H1 (cell line): ENCODE measurements at regions not wholly inside any gene's neighbourhood (a gene's known extent, or its start where the extent isn't known, plus 50 kb on each side); places are given as distances from the start of the nearest gene placed in this dataset.

Source experiments
- CTCF ChIA-PET: fragments of 300-600 bp; sonication (Branson Sonifier 250); formaldehyde crosslinking; loops from one replicate; lab custom pipeline; 2021; ENCODE audit not compliant: partially characterized antibody; lab: Charles Lee
- POLR2A ChIA-PET: fragments of 300-600 bp; sonication (Branson Sonifier 250); formaldehyde crosslinking; loops from one replicate; lab custom pipeline; 2021; ENCODE audit warnings: inconsistent platforms; ENCODE audit not compliant: partially characterized antibody; lab: Charles Lee
- DNase-seq, 2 experiments: peaks; one replicate each; pipeline versions ENCODE4 v3.0.0 to v3.0.0-alpha.2; 2010 to 2022; ENCODE audit warnings: low spot score in 2 of 2, low read depth in 1 of 2, mixed read lengths in 1 of 2
- FAIRE-seq: peaks from 2 replicates; lab custom pipeline; 2011; peaks lifted over from hg19 to GRCh38; lab: Jason Lieb, UNC
- H2AFZ ChIP-seq: 2 replicates; pipeline ENCODE4 v1.8.1; 2012; ENCODE audit warnings: low read length, inconsistent platforms
- H2AK5ac ChIP-seq: 2 replicates; pipeline ENCODE4 v1.6.1; 2013; ENCODE audit warnings: low read depth, low read length
- H2BK120ac ChIP-seq: replicated peaks from 2 replicates; pipeline ENCODE3; 2013; ENCODE audit warnings: low read depth, low read length, inconsistent platforms
- H2BK12ac ChIP-seq: 2 replicates; pipeline ENCODE4 v1.6.1; 2013; ENCODE audit warnings: low read depth, low read length
- H2BK15ac ChIP-seq: 2 replicates; pipeline ENCODE4 v1.6.1; 2013; ENCODE audit warnings: low read length
- H2BK20ac ChIP-seq: 2 replicates; pipeline ENCODE4 v1.6.1; 2013; ENCODE audit warnings: low read length
- H2BK5ac ChIP-seq: 2 replicates; pipeline ENCODE4 v1.6.1; 2013; ENCODE audit warnings: low read depth, low read length
- H3K14ac ChIP-seq: 2 replicates; pipeline ENCODE4 v1.6.1; 2013; ENCODE audit warnings: inconsistent platforms; ENCODE audit not compliant: insufficient read length
- H3K18ac ChIP-seq: 2 replicates; pipeline ENCODE4 v1.6.1; 2013; ENCODE audit warnings: low read length; ENCODE audit errors: extremely low read depth
- H3K23ac ChIP-seq: 2 replicates; pipeline ENCODE4 v1.6.1; 2013; ENCODE audit warnings: inconsistent platforms; ENCODE audit not compliant: insufficient read length
- H3K23me2 ChIP-seq: 2 replicates; pipeline ENCODE4 v1.6.1; 2013; ENCODE audit warnings: low read depth, low read length
- H3K27ac ChIP-seq: 2 replicates; pipeline ENCODE4 v1.6.1; 2011; ENCODE audit warnings: low read depth, low read length, inconsistent platforms
- H3K27me3 ChIP-seq, 4 experiments: replicated peaks in 1 of 4; 1 replicate in 1 of 4; 2 replicates in 3 of 4; pipeline versions ENCODE4 v1.6.1 to v1.8.1; 2011 to 2013; ENCODE audit warnings: low read length in 3 of 4, mild to moderate bottlenecking in 3 of 4, inconsistent platforms in 2 of 4, mixed read lengths in 2 of 4, moderate library complexity in 1 of 4; ENCODE audit not compliant: control insufficient read depth in 3 of 4, insufficient read depth in 3 of 4; ENCODE audit errors: extremely low read depth in 1 of 4
- H3K36me3 ChIP-seq, 4 experiments: 2 replicates each; pipeline versions ENCODE4 v1.6.1 to v1.8.1; 2011 to 2013; ENCODE audit warnings: mild to moderate bottlenecking in 4 of 4, low read length in 3 of 4, moderate library complexity in 2 of 4, control low read depth in 1 of 4, inconsistent platforms in 1 of 4; ENCODE audit not compliant: insufficient read depth in 4 of 4, control insufficient read depth in 2 of 4
- H3K4ac ChIP-seq: replicated peaks from 2 replicates; pipeline ENCODE3; 2013; ENCODE audit warnings: low read length, low read depth, mixed read lengths, inconsistent platforms; ENCODE audit not compliant: insufficient read length
- H3K4me1 ChIP-seq, 4 experiments: replicated peaks in 1 of 4; 1 replicate in 1 of 4; 2 replicates in 3 of 4; pipeline versions ENCODE4 v1.6.1 to v1.8.1; 2011 to 2013; ENCODE audit warnings: low read length in 3 of 4, inconsistent platforms in 2 of 4, mixed read lengths in 1 of 4; ENCODE audit not compliant: insufficient read depth in 4 of 4, control insufficient read depth in 3 of 4
- H3K4me2 ChIP-seq, 2 experiments: 2 replicates each; pipeline versions ENCODE4 v1.6.1 to v1.8.1; 2011 to 2013; ENCODE audit warnings: low read depth in 2 of 2, low read length in 2 of 2, control low read depth in 1 of 2, inconsistent platforms in 1 of 2, mild to moderate bottlenecking in 1 of 2; ENCODE audit not compliant: insufficient read depth in 1 of 2
- H3K4me3 ChIP-seq, 4 experiments: fragments of 200-600, 300-600 bp in 1 of 4; sonication (generic), shearing (Covaris generic), sonication (Bioruptor Twin) in 1 of 4; 2 replicates each; pipeline versions ENCODE4 v1.5.1 to v1.8.1; 2011 to 2016; ENCODE audit warnings: low read length in 4 of 4, low read depth in 3 of 4, control low read depth in 2 of 4, inconsistent platforms in 2 of 4, mild to moderate bottlenecking in 2 of 4, mixed read lengths in 1 of 4, moderate library complexity in 1 of 4; ENCODE audit not compliant: insufficient read depth in 2 of 4; ENCODE audit errors: extremely low read depth in 1 of 4
- H3K56ac ChIP-seq: replicated peaks from 2 replicates; pipeline ENCODE3; 2013; ENCODE audit warnings: low read depth, mild to moderate bottlenecking, mixed read lengths, low read length, inconsistent platforms; ENCODE audit not compliant: insufficient read length
- H3K79me1 ChIP-seq: 2 replicates; pipeline ENCODE4 v1.6.1; 2013; ENCODE audit warnings: low read depth, low read length, control low read depth
- H3K79me2 ChIP-seq, 2 experiments: 2 replicates each; pipeline versions ENCODE4 v1.6.1 to v1.8.1; 2012 to 2013; ENCODE audit warnings: low read length in 2 of 2, mild to moderate bottlenecking in 2 of 2, inconsistent platforms in 1 of 2; ENCODE audit not compliant: insufficient read depth in 2 of 2, control insufficient read depth in 1 of 2
- H3K9ac ChIP-seq, 4 experiments: replicated peaks in 1 of 4; 1 replicate in 1 of 4; 2 replicates in 3 of 4; pipeline versions ENCODE4 v1.6.1 to v1.8.1; 2011 to 2013; ENCODE audit warnings: low read depth in 3 of 4, low read length in 3 of 4, control low read depth in 2 of 4, mild to moderate bottlenecking in 2 of 4, moderate library complexity in 2 of 4, inconsistent platforms in 1 of 4; ENCODE audit errors: extremely low read depth in 1 of 4
- H3K9me3 ChIP-seq, 2 experiments: 2 replicates each; pipeline versions ENCODE4 v1.6.1 to v1.8.1; 2012 to 2013; ENCODE audit warnings: mild to moderate bottlenecking in 2 of 2, moderate library complexity in 2 of 2, control low read depth in 1 of 2, inconsistent platforms in 1 of 2, low read depth in 1 of 2, low read length in 1 of 2, mixed read lengths in 1 of 2; ENCODE audit not compliant: insufficient read depth in 2 of 2
- H4K20me1 ChIP-seq, 2 experiments: replicated peaks in 1 of 2; 2 replicates each; pipeline versions ENCODE3 to v1.8.1; 2011 to 2013; ENCODE audit warnings: inconsistent platforms in 2 of 2, low read length in 2 of 2, mild to moderate bottlenecking in 1 of 2; ENCODE audit not compliant: insufficient read depth in 2 of 2, control insufficient read depth in 1 of 2
- H4K5ac ChIP-seq: 2 replicates; pipeline ENCODE4 v1.6.1; 2013; ENCODE audit warnings: low read length, low read depth, mixed read lengths, inconsistent platforms; ENCODE audit not compliant: insufficient read length
- H4K8ac ChIP-seq: 2 replicates; pipeline ENCODE4 v1.8.0; 2013; ENCODE audit warnings: mild to moderate bottlenecking, moderate library complexity, low read length, inconsistent platforms; ENCODE audit not compliant: insufficient read depth; ENCODE audit errors: extremely low read depth
- H4K91ac ChIP-seq: replicated peaks from 2 replicates; pipeline ENCODE3; 2013; ENCODE audit warnings: low read length, mixed read lengths, inconsistent platforms; ENCODE audit not compliant: insufficient read length
- BCL11A ChIP-seq, 2 experiments: IDR thresholded peaks; one replicate each; pipeline ENCODE4 v1.6.1; 2011; ENCODE audit warnings: low read depth in 2 of 2, low read length in 2 of 2, mild to moderate bottlenecking in 2 of 2
- CEBPB ChIP-seq: IDR thresholded peaks from 2 replicates; pipeline ENCODE4 v1.6.1; 2012; ENCODE audit warnings: low read depth, low read length
- CREB1 ChIP-seq: IDR thresholded peaks from 2 replicates; pipeline ENCODE4 v1.6.1; 2012; ENCODE audit warnings: inconsistent platforms
- HDAC2 ChIP-seq, 2 experiments: fragments of 300-600 bp in 1 of 2; sonication (generic) in 1 of 2; IDR thresholded peaks; 2 replicates each; pipeline ENCODE4 v1.6.1; 2011 to 2012; ENCODE audit warnings: low read depth in 2 of 2, low read length in 2 of 2, mild to moderate bottlenecking in 2 of 2, moderate library complexity in 2 of 2, borderline replicate concordance in 1 of 2, inconsistent platforms in 1 of 2
- JUN ChIP-seq: IDR thresholded peaks from 2 replicates; pipeline ENCODE4 v1.6.1; 2011; ENCODE audit warnings: low read depth, mild to moderate bottlenecking, improper control_type of control experiment, low read length
- KDM1A ChIP-seq: fragments of 200-600, 300-600 bp; sonication (generic); IDR thresholded peaks from 2 replicates; pipeline ENCODE4 v1.7.1; 2016; ENCODE audit warnings: mild to moderate bottlenecking, low read length, borderline replicate concordance
- MAFK ChIP-seq: IDR thresholded peaks from 2 replicates; pipeline ENCODE4 v1.6.1; 2012; ENCODE audit warnings: low read depth, mild to moderate bottlenecking, improper control_type of control experiment, low read length
- POLR2A ChIP-seq, 2 experiments: IDR thresholded peaks; 1 replicate in 1 of 2; 2 replicates in 1 of 2; pipeline ENCODE4 v1.6.1; 2011; ENCODE audit warnings: low read depth in 2 of 2, low read length in 2 of 2, mild to moderate bottlenecking in 2 of 2; ENCODE audit errors: control extremely low read depth in 1 of 2
- RAD21 ChIP-seq, 2 experiments: IDR thresholded peaks in 1 of 2; conservative IDR thresholded peaks in 1 of 2; 2 replicates each; pipeline ENCODE4 v1.6.1; 2011; ENCODE audit warnings: low read depth in 2 of 2, low read length in 2 of 2, improper control_type of control experiment in 1 of 2, inconsistent platforms in 1 of 2, mild to moderate bottlenecking in 1 of 2, moderate library complexity in 1 of 2
- RBBP5 ChIP-seq: IDR thresholded peaks from 2 replicates; pipeline ENCODE4 v1.7.1; 2012; ENCODE audit warnings: low read depth, mild to moderate bottlenecking, inconsistent platforms, low read length, moderate library complexity, borderline replicate concordance
- RNF2 ChIP-seq: fragments of 200-900, 300-1000 bp; sonication (generic); IDR thresholded peaks from 2 replicates; pipeline ENCODE4 v1.7.1; 2016; ENCODE audit warnings: borderline replicate concordance, low read depth, mild to moderate bottlenecking, antibody characterized with exemption, low read length; ENCODE audit not compliant: poor library complexity, severe bottlenecking; ENCODE audit errors: missing control alignments
- TAF1 ChIP-seq: IDR thresholded peaks from 2 replicates; pipeline ENCODE4 v1.6.1; 2011; ENCODE audit warnings: mild to moderate bottlenecking, low read depth, low read length
- WGBS, 2 experiments: shearing (Covaris generic) in 1 of 2; methylation state at CpG; one replicate each; pipeline versions ENCODE4 v1.1.6 to v1.1.7; 2013 to 2015; ENCODE audit warnings: low lambda C conversion rate in 2 of 2, mixed read lengths in 2 of 2, inconsistent platforms in 1 of 2, low coverage in 1 of 2, missing lambda C conversion rate in 1 of 2; ENCODE audit not compliant: insufficient replicate concordance in 2 of 2, insufficient coverage in 1 of 2, insufficient read length in 1 of 2; ENCODE audit errors: extremely low coverage in 1 of 2, missing lambda C conversion rate in 1 of 2; 5-methylcytosine and 5-hydroxymethylcytosine counted together
- TF ChIP-seq, protein P1 (sequence below): IDR thresholded peaks from 2 replicates; pipeline ENCODE4 v1.6.1; 2012; ENCODE audit warnings: low read length, inconsistent platforms

DNA sequence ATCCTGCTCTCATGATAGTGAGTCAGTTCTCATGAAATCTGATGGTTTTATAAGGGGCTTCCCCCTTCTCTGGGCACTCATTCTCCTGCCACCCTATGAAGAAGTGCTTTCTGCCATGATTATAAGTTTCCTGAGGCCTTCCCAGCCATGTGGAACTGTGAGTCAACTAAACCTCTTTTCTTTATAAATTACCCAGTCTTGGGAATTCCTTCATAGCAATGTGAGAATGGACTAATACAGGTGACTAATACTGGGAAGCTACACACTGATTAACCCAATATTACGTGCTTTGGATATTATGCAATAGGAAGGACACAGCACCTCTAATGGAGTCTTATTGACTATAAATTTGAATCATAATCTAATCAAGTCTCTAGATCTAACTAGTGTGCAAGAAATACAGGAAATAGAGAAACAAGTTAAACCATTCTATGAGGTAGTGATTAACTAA is 107.2 kb upstream of the ETAA1 start:
- H3K9ac ChIP-seq, result no peak overlapping the region
- DNase-seq (no peak), FAIRE-seq (no peak)
- no peak overlapping the region for H3K27ac ChIP-seq
- H4K8ac ChIP-seq, result no peak overlapping the region
- H3K27me3 ChIP-seq, result no peaks in the 10 kb centered on the region
- no peak overlapping the region for H2AFZ ChIP-seq
- H3K79me1 ChIP-seq, result no peaks in the 10 kb centered on the region
- H3K79me2 ChIP-seq, result no peaks in the 10 kb centered on the region
- no peak overlapping the region for H2BK120ac ChIP-seq
- H3K9me3 ChIP-seq, result no peaks in the 10 kb centered on the region
- no peaks in the 10 kb centered on the region for H3K23me2 ChIP-seq
- no peak overlapping the region for H2BK20ac ChIP-seq
- CTCF ChIA-PET, result no interaction called here
- no peaks in the 10 kb centered on the region for H4K20me1 ChIP-seq
- H3K23ac ChIP-seq, result no peak overlapping the region
- H2BK5ac ChIP-seq, result no peak overlapping the region
- H4K5ac ChIP-seq, result no peak overlapping the region
- H4K91ac ChIP-seq, result no peak overlapping the region
- POLR2A ChIA-PET, result no interaction called here
- H3K36me3 ChIP-seq, result no peaks in the 10 kb centered on the region
- no peak overlapping the region for H2BK12ac ChIP-seq
- H2AK5ac ChIP-seq, result no peak overlapping the region
- H3K4ac ChIP-seq, result no peak overlapping the region
- H3K56ac ChIP-seq, result no peak overlapping the region
- peaks cover 0 to 3% (median 2%) of the 10 kb centered on the region in 4 experiments; a peak in 2 of 7 replicates for H3K4me1 ChIP-seq
- H3K14ac ChIP-seq, result no peak overlapping the region
- WGBS, 2 experiments, result 93% methylated on average over 1 of the region's 1 CpG; no CpG with 5 or more reads in 1 of the 2 experiments
- H3K18ac ChIP-seq, result no peak overlapping the region
- H3K4me2 ChIP-seq, result no peak overlapping the region
- no peak overlapping the region for H3K4me3 ChIP-seq
- H2BK15ac ChIP-seq, result no peak overlapping the region
- TF ChIP-seq TAF1, result no peak
- TF ChIP-seq JUN, result no peak
- no peak for TF ChIP-seq KDM1A
- TF ChIP-seq BCL11A (IDR thresholded peaks at IDR 0.05; ENCODE audit: low read depth in 2 of 2, low read length in 2 of 2), result no peak
- TF ChIP-seq MAFK, result no peak
- TF ChIP-seq RNF2, result no peak
- TF ChIP-seq CREB1, result no peak
- TF ChIP-seq RBBP5, result no peak
- no peak for TF ChIP-seq RAD21 (IDR thresholded peaks at IDR 0.05 in 1 of 2, conservative IDR thresholded peaks at IDR 0.05 in 1 of 2; ENCODE audit: low read depth in 2 of 2, low read length in 2 of 2)
- no peak for TF ChIP-seq CEBPB
- TF ChIP-seq HDAC2 (IDR thresholded peaks at IDR 0.05; ENCODE audit: borderline replicate concordance in 1 of 2, low read depth in 2 of 2, low read length in 2 of 2), result no peak
- TF ChIP-seq, protein P1, sequence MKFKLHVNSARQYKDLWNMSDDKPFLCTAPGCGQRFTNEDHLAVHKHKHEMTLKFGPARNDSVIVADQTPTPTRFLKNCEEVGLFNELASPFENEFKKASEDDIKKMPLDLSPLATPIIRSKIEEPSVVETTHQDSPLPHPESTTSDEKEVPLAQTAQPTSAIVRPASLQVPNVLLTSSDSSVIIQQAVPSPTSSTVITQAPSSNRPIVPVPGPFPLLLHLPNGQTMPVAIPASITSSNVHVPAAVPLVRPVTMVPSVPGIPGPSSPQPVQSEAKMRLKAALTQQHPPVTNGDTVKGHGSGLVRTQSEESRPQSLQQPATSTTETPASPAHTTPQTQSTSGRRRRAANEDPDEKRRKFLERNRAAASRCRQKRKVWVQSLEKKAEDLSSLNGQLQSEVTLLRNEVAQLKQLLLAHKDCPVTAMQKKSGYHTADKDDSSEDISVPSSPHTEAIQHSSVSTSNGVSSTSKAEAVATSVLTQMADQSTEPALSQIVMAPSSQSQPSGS, result no peak
- TF ChIP-seq POLR2A (IDR thresholded peaks at IDR 0.05; ENCODE audit: control extremely low read depth in 1 of 2, low read depth in 2 of 2, low read length in 2 of 2), result no peak
